NCI-H345 treated with DMSO at 0.1 percent for 48 hours (cell line): ENCODE measurements at regions not wholly inside any gene's neighbourhood (a gene's known extent, or its start where the extent isn't known, plus 50 kb on each side); places are given as distances from the start of the nearest gene placed in this dataset.
"Not testable (repeated sequence)": the region's sequence is repeated elsewhere in the genome, so short reads cannot be mapped to it uniquely, and the experiment has no call there.

Source experiments
- DNase-seq: peaks from one replicate; lab custom pipeline; 2025; ENCODE audit not compliant: unreplicated experiment; lab: John Stamatoyannopoulos, UW

GRCh38 chr1:182169203-182169602 lies 107.7 kb upstream of the ZNF648 start:
- DNase-seq: no peak

DNA sequence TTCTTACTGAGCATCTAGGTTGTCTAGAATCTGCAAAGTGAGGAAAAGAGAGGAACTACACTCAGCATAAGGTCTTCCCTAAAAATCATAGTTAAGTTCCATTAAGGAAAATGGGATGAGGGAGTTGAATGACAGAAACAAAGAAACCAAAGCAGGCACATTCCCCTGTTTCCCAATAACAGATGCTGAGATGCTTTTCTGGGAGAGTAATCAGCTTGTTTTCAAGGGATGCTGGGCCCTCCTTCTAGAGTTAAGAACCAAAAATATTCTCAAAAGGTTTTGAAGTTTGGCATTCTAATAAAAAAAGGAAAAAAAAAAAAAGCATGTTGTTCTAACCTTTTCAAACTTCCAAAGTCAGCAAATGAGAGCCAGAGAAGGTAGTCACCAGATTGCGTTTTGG lies 105.2 kb upstream of the ZNF648 start:
- DNase-seq: no peak

DNA sequence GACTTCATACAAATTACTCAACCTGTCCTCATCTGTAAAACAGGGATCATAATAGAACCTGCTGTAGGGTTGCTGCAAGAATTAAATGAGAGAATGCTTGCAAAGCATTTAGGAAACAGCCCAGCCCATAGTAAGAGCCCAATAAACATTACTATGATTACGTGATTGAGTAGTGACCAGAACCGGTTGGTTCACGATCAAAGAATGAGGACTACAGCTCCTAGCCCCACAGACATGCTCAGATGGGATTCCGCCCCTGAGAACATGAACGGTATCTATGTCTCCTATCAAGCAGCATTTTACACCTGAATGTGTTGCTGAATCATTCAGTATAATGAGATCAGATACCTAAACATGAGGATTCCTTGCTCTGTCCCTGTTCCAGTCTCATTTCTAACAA lies 104.8 kb upstream of the ZNF648 start:
- DNase-seq: no peak

DNA sequence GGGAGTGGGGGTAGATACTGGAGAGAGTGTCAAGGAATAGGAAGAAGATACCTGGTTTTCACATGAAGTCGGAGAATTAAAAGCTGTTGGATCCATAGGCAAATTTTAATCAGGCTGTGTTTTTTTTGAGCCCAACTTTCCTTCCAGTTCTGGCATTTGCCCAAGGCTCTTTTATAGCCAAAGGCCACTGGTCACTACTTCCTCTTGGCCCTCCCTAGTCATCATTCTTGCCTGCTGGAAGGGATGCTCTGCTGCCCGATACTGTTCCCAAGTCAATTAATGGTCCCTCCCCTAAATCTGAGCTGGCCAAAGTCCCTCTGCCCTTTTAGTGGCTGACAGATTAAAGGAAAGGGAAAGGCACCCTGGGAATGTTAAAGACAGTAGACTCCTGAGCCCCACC lies 102.8 kb upstream of the ZNF648 start:
- no peak for DNase-seq

DNA sequence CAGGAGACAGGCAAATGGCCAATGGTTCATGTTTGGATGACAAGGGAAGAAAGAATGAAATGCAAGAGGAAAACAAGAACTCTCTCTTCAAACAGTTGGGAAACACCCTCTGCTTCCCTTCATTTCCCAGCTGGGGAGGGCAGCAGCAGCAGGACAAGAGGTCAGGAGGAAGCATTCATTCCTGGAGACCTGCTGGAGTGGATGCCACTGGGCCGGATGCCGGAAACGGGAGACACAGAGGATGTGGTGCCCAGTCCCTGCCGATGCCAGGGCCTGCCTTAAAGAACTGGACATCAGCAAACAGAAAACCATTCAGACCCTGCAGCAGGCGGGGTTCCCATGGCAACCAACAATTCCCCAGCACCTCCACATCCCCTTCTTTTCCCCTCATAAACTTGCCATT lies 102.3 kb upstream of the ZNF648 start:
- no peak for DNase-seq

- DNase-seq: no peak
Observed at GRCh38 chr1:182159443-182159842, 97.9 kb upstream of the ZNF648 start.

DNA sequence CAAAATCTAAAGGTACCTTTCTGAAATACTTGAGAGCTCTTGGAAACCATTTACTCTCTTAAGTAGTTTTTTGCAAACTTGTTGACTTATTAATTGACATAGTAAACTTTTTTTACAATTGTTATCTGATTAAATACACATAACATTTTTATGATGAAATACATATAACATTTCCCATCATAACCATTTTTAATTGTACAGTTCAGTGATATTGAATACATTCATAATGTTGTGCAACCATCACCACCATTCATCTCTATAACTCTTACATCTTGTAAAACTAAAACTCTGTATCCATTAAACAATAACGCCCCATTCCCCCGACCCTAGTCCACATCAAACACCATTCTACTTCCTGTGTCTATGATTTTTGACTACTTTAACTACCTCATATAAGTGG lies 95.7 kb upstream of the ZNF648 start:
- no peak for DNase-seq

DNA sequence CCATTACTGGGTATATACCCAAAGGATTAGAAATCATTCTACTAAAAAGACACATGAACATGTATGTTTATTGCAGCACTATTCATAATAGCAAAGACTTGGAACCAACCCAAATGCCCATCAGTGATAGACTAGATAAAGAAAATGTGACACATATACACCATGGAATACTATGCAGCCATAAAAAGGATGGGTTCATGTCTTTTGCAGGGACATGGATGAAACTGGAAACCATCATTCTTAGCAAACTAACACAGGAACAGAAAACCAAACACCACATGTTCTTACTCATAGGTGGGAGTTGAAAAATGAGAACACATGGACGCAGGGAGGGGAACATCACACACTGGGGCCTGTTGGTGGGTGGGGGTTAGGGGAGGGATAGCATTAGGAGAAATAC lies 92.9 kb upstream of the ZNF648 start:
- DNase-seq: not testable (repeated sequence)

DNA sequence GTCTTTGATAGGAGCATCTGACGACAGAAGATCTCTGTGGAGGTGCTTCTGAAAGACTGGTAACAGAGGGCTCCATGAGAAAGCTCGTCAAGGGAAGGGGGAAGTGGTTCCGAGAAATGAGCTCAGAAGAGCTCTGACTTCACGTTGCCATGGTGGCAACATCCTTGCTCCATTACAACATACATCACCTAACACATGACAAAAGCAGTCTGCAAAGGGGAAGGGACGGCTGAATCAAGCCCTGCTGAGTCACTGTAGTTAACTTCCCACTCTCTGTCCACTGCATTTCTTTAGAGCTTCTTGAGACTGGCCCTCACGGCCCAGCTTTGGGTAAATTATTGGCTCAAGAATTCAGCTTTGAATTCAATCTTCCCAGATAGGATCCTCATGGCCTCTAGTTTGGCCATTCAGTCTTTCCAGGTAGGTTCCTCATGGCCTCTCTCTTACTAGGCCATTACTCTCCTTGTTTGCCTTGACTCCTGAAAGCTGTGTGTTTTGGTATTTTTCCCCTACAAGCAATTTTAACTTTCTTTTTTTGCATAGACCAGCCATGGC lies 88.0 kb upstream of the ZNF648 start:
- DNase-seq: no peak

GRCh38 chr1:182147951-182148350 lies 86.4 kb upstream of the ZNF648 start:
- DNase-seq: no peak

DNA sequence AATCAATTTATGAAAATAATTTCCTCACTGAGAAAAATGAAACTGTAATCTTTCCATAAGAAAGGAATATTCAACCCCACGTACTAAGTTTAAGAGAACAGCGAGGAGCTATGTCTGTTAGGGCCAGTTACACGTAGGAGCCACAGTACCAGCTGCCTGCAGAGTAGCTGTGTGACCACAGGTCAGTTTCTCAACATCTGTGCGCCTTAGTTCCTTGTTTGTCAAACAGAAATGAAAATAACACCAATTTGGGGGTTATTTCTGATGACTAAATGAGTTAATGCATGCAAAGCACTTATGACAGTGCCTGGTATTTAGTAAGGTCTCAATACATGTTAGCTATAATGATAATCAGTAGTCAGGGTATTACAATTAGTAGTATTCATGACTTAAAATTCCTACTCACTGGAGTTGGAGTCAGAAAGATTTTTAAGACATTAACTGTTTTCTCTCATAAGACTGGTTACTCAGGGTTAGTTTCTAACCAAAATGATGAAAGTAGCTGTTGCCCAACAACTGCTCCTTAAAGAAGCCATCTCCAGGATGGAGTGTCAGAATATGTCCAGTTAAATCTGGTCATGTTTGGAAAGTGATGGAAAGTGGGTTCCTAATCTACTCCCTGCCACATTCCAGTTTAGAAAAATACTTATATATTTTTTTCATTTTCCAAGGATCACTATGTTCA lies 85.8 kb upstream of the ZNF648 start:
- DNase-seq: no peak

DNA sequence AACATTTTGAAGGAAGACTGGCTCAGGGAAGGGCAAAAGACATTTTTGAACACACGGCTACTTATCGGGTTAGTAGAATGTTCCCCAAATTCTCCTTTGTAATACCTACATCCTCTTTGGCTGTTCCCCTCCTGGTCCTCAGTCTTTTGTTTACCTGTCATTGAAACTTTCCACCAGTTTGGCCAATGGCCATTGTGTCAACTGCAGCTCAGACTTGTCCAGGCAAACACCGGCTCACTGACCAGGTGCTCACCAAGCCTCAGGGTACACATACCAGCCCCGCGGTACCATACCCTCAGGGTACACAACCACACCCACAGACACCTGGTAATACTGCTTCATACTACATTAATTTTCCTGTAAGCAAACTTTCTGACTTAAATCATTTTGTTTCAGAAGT lies 84.8 kb upstream of the ZNF648 start:
- DNase-seq: no peak

DNA sequence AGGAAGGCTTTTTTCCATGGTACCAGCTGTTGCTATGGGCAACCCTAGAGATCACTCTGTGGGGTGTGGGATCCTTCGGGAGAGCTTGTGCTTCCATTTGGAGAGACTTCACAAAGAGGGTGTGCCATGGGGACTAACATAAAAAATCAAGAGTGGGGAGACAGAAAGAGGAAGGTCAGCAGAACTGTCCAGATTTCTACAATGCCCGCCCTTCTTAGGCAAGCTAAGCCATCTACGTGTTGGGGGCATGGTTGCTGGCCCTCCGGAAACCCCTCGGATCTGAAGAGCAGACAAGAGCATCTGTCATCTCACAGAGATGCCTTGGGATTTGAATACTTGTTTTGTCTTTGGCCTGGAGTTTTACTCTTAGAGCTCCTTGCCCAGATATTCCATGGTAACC lies 83.9 kb upstream of the ZNF648 start:
- DNase-seq: no peak

- no peak for DNase-seq
Observed at GRCh38 chr1:182144646-182145030, 83.1 kb upstream of the ZNF648 start.

GRCh38 chr1:182143825-182144645 lies 82.5 kb upstream of the ZNF648 start:
- DNase-seq: peak; percentile 10

GRCh38 chr1:182143154-182143657 lies 81.7 kb upstream of the ZNF648 start:
- peak; percentile 83 for DNase-seq

DNA sequence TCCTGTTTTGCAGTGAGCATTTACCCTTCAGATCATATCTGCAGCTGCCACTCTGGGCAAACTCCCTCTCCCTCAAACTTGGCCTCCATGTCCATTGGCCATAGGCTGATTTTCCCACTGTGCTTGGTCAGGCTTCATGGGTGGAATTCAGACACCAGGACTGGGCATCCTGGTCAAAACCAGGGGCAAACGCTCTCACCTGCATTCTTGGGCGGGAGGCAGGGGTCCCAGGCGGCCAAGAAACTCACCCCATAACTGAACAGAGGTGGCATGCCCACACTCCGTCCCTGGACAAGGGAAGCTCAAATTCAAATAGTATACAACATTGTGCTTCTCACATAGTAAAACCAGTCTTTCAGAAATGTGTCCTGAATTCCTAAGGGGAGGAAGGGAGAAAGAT lies 81.1 kb upstream of the ZNF648 start:
- no peak for DNase-seq

- DNase-seq: no peak
Observed at GRCh38 chr1:182141040-182141439, 79.5 kb upstream of the ZNF648 start.

GRCh38 chr1:182139496-182139895 lies 78.0 kb upstream of the ZNF648 start:
- DNase-seq: no peak

- DNase-seq: no peak
Observed at GRCh38 chr1:182137546-182137945, 76.0 kb upstream of the ZNF648 start.

DNA sequence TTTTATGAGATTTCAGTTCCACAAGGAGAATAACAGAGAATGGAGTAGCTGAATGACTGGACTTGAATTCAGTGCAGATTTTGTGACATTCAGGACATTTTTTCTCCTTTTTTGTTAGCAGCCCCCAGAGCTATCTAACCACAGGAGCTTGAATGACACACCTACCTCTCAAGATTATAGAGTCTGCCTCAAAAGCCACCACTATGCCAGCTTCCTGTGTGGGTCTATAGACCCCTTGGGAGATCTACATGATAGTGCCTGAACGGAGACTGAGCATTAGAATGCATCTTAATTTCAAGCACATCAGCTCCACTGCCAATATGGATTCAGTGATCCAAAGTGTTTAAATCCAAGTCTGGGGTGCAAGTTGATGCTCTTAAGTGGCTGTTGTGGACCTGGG lies 74.4 kb upstream of the ZNF648 start:
- DNase-seq: no peak

- DNase-seq: no peak
Observed at GRCh38 chr1:182134257-182134656, 72.7 kb upstream of the ZNF648 start.
